ENCODE measurements at regions not wholly inside any gene's neighbourhood (a gene's known extent, or its start where the extent isn't known, plus 50 kb on each side); places are given as distances from the start of the nearest gene placed in this dataset.

- TF ChIP-seq ZFX (IDR thresholded peaks at IDR 0.05) (no peak), CTCF (conservative IDR thresholded peaks at IDR 0.05) (no peak)
- H3K27ac ChIP-seq, result no peak overlapping the region
Observed at GRCh38 chr10:23742807-23743206, 303.9 kb downstream of the OTUD1 start.

GRCh38 chr10:23754179-23754578, 315.3 kb downstream of the OTUD1 start:
- no peak for TF ChIP-seq ZFX (IDR thresholded peaks at IDR 0.05)
- TF ChIP-seq CTCF (conservative IDR thresholded peaks at IDR 0.05), result no peak
- no peak overlapping the region for H3K27ac ChIP-seq

- TF ChIP-seq ZFX (IDR thresholded peaks at IDR 0.05), result no peak
- TF ChIP-seq CTCF (conservative IDR thresholded peaks at IDR 0.05), result no peak
- H3K27ac ChIP-seq, result no peak overlapping the region
Observed at GRCh38 chr10:23754941-23755340, 316.1 kb downstream of the OTUD1 start.

DNA sequence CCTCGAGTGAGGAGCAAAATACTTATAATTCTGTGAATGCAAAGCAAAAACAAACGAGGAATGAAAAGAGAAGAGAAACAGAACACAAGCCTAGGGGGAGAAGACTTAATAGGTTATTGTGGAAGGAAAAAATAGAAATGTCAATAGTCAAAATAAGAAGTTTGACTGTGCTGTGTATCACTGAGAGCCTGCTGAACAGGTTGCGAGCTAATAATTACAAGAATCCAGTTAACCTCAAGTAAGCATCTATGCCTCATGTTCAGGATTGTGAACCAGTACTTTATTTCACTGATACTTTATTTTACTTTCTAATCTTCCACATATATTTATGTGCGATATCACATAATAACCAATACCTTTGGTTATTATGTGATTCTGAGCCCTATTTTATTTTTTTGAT, 316.7 kb downstream of the OTUD1 start:
- no peak overlapping the region for H3K27ac ChIP-seq
- TF ChIP-seq CTCF (conservative IDR thresholded peaks at IDR 0.05) (no peak), ZFX (IDR thresholded peaks at IDR 0.05) (no peak)

- TF ChIP-seq CTCF (conservative IDR thresholded peaks at IDR 0.05) (no peak), ZFX (IDR thresholded peaks at IDR 0.05) (no peak)
- no peak overlapping the region for H3K27ac ChIP-seq
Observed at GRCh38 chr10:23768281-23768680, 329.4 kb downstream of the OTUD1 start.

- H3K27ac ChIP-seq, result no peak overlapping the region
- no peak for TF ChIP-seq CTCF (conservative IDR thresholded peaks at IDR 0.05)
- TF ChIP-seq ZFX (IDR thresholded peaks at IDR 0.05), result no peak
Observed at GRCh38 chr10:23777153-23777552, 338.3 kb downstream of the OTUD1 start.

DNA sequence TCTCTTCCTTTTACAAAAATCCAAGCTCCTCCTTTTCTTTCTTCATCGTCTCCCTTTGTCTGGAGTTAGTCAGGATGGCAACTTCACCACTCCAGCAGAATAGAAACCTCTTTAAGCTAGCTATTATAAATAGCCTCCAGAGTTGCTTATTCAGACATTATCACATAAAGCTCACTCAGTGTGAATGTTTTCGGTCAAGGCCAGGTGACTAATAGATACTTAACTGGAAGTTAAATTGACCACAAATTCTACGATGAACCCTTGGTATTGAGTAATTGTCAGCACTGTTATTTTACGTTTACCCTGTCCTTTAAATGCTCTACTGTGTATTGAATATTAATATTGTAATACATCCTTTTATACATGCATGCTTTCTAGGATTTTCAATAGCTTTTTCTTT, 340.4 kb downstream of the OTUD1 start:
- no peak for TF ChIP-seq CTCF (conservative IDR thresholded peaks at IDR 0.05)
- no peak for TF ChIP-seq ZFX (IDR thresholded peaks at IDR 0.05)

More for the DNA sequence above, 340.4 kb downstream of the OTUD1 start:
- H3K27ac ChIP-seq, result no peak overlapping the region

All from C4-2B (cell line).